Caco-2 (cell line): ENCODE measurements at regions not wholly inside any gene's neighbourhood (a gene's known extent, or its start where the extent isn't known, plus 50 kb on each side); places are given as distances from the start of the nearest gene placed in this dataset.

Source experiments
- BruUV-seq: library from RNA; stranded (reverse); fragments of 400-500 nt; replicated peaks from 2 replicates; lab custom pipeline; 2021; lab: Mats Ljungman, UMichigan
- CTCF ChIA-PET: fragments of 300-600 bp; sonication (Branson Sonifier 250); formaldehyde crosslinking; loops from one replicate; lab custom pipeline; 2022; ENCODE audit warnings: antibody characterized with exemption; lab: Charles Lee
- POLR2A ChIA-PET: fragments of 300-600 bp; sonication (Branson Sonifier 250); formaldehyde crosslinking; loops from one replicate; lab custom pipeline; 2022; ENCODE audit warnings: antibody characterized with exemption; lab: Charles Lee
- DNase-seq, 2 experiments: peaks; one replicate each; pipeline versions ENCODE4 v3.0.0 to v3.0.0-alpha.2; 2020 to 2022
- H3K27me3 ChIP-seq: replicated peaks from 2 replicates; pipeline ENCODE4 v1.6.0; 2011; ENCODE audit warnings: low read length; ENCODE audit not compliant: control insufficient read depth, insufficient read depth
- H3K36me3 ChIP-seq: 2 replicates; pipeline ENCODE4 v1.5.1; 2011; ENCODE audit warnings: low read length; ENCODE audit not compliant: control insufficient read depth, insufficient read depth
- H3K4me1 ChIP-seq: fragments of 250-450 bp; sonication (Bioruptor Pico); 2 replicates; pipeline ENCODE4 v1.5.1; 2020; ENCODE audit warnings: mild to moderate bottlenecking
- H3K4me3 ChIP-seq: 2 replicates; pipeline ENCODE4 v1.5.1; 2011; ENCODE audit warnings: low read depth, mild to moderate bottlenecking, control low read depth, low read length
- H3K9me3 ChIP-seq: fragments of 250-450 bp; sonication (Bioruptor Pico); 2 replicates; pipeline ENCODE4 v1.5.1; 2020; ENCODE audit warnings: mild to moderate bottlenecking, moderate library complexity
- H3K27ac Mint-ChIP-seq: one replicate; pipeline ENCODE4 v1.8.0; 2022; ENCODE audit warnings: mixed read lengths; ENCODE audit not compliant: unreplicated experiment
- H3K27me3 Mint-ChIP-seq: one replicate; pipeline ENCODE4 v1.8.0; 2022; ENCODE audit warnings: mixed read lengths; ENCODE audit not compliant: insufficient read depth, unreplicated experiment
- H3K36me3 Mint-ChIP-seq: one replicate; pipeline ENCODE4 v1.8.0; 2022; ENCODE audit warnings: mild to moderate bottlenecking, mixed read lengths; ENCODE audit not compliant: insufficient read depth, unreplicated experiment
- H3K4me1 Mint-ChIP-seq: one replicate; pipeline ENCODE4 v1.8.0; 2022; ENCODE audit warnings: low read depth, mixed read lengths; ENCODE audit not compliant: unreplicated experiment
- H3K4me3 Mint-ChIP-seq: one replicate; pipeline ENCODE4 v1.8.0; 2022; ENCODE audit warnings: mild to moderate bottlenecking, moderate library complexity, mixed read lengths; ENCODE audit not compliant: unreplicated experiment
- H3K9me3 Mint-ChIP-seq: one replicate; pipeline ENCODE4 v1.8.0; 2022; ENCODE audit warnings: mixed read lengths; ENCODE audit not compliant: unreplicated experiment
- intact Hi-C: fragments of 100-400 bp; cut with micrococcal nuclease; formaldehyde crosslinking; loops from one replicate; pipeline ENCODE4 v1.10.0; 2022; ENCODE audit not compliant: unreplicated experiment
- TF ChIP-seq, protein P1 (sequence below), 2 experiments: fragments of 200-600 bp in 1 of 2; IDR thresholded peaks; 1 replicate in 1 of 2; 2 replicates in 1 of 2; pipeline versions ENCODE4 v1.5.1 to v1.8.0; 2011 to 2022; ENCODE audit warnings: antibody characterized with exemption in 1 of 2, control low read depth in 1 of 2, inconsistent platforms in 1 of 2, low read depth in 1 of 2, low read length in 1 of 2, mild to moderate bottlenecking in 1 of 2, moderate library complexity in 1 of 2; ENCODE audit not compliant: insufficient read depth in 1 of 2, severe bottlenecking in 1 of 2, unreplicated experiment in 1 of 2

GRCh38 chr9:26675035-26675434 is 217.6 kb downstream of the CAAP1 start:
- no peaks in the 10 kb centered on the region for H3K4me1 Mint-ChIP-seq
- ChIA-PET POLR2A (no interaction called here), CTCF (no interaction called here)
- H3K9me3 Mint-ChIP-seq: no peaks in the 10 kb centered on the region
- no peaks in the 10 kb centered on the region for H3K36me3 Mint-ChIP-seq
- Histone ChIP-seq H3K4me1 (no peaks in the 10 kb centered on the region), H3K27me3 (no peaks in the 10 kb centered on the region), H3K9me3 (no peaks in the 10 kb centered on the region), H3K36me3 (no peaks in the 10 kb centered on the region), H3K4me3 (no peak overlapping the region)
- intact Hi-C loops: no loop called here
- no TSS peak for BruUV-seq
- no peak overlapping the region for H3K27ac Mint-ChIP-seq
- no peak overlapping the region for H3K4me3 Mint-ChIP-seq
- DNase-seq: no peak
- H3K27me3 Mint-ChIP-seq: no peaks in the 10 kb centered on the region
- TF ChIP-seq, protein P1, sequence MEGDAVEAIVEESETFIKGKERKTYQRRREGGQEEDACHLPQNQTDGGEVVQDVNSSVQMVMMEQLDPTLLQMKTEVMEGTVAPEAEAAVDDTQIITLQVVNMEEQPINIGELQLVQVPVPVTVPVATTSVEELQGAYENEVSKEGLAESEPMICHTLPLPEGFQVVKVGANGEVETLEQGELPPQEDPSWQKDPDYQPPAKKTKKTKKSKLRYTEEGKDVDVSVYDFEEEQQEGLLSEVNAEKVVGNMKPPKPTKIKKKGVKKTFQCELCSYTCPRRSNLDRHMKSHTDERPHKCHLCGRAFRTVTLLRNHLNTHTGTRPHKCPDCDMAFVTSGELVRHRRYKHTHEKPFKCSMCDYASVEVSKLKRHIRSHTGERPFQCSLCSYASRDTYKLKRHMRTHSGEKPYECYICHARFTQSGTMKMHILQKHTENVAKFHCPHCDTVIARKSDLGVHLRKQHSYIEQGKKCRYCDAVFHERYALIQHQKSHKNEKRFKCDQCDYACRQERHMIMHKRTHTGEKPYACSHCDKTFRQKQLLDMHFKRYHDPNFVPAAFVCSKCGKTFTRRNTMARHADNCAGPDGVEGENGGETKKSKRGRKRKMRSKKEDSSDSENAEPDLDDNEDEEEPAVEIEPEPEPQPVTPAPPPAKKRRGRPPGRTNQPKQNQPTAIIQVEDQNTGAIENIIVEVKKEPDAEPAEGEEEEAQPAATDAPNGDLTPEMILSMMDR (IDR thresholded peaks at IDR 0.05; ENCODE audit: insufficient read depth in 1 of 2, low read depth in 1 of 2, low read length in 1 of 2, severe bottlenecking in 1 of 2, unreplicated experiment in 1 of 2): no peak

DNA sequence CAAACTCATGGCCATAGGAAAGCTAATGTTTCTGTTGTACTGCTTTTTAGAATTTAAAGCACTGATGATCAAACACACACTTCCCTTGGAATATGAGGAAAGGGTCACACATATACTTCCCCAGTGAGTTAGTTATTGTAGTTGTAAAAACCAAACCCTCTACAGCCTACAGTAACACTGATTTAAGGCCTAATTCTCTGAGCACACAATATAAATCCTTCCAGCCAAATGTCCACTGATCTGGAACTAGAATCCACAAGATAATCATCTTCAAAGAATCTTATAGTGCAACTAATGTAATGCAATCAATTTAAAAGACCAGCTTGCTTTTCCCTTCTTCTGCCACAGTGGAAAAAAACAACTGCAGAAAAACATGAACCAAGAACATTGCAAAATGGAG is 219.3 kb downstream of the CAAP1 start:
- no TSS peak for BruUV-seq
- no peak overlapping the region for H3K4me3 Mint-ChIP-seq
- TF ChIP-seq, protein P1 (IDR thresholded peaks at IDR 0.05; ENCODE audit: insufficient read depth in 1 of 2, low read depth in 1 of 2, low read length in 1 of 2, severe bottlenecking in 1 of 2, unreplicated experiment in 1 of 2): no peak
- Histone ChIP-seq H3K4me1 (no peaks in the 10 kb centered on the region), H3K9me3 (no peaks in the 10 kb centered on the region), H3K4me3 (no peak overlapping the region), H3K27me3 (no peaks in the 10 kb centered on the region), H3K36me3 (no peaks in the 10 kb centered on the region)
- POLR2A ChIA-PET: no interaction called here
- no peak overlapping the region for H3K27ac Mint-ChIP-seq
- intact Hi-C loops: no loop called here
- DNase-seq: no peak
- no peaks in the 10 kb centered on the region for H3K27me3 Mint-ChIP-seq
- no peaks in the 10 kb centered on the region for H3K4me1 Mint-ChIP-seq
- H3K9me3 Mint-ChIP-seq: no peaks in the 10 kb centered on the region
- CTCF ChIA-PET: no interaction called here
- H3K36me3 Mint-ChIP-seq: no peaks in the 10 kb centered on the region

GRCh38 chr9:26669701-26670670 is 222.6 kb downstream of the CAAP1 start:
- Mint-ChIP-seq H3K9me3 (no peaks in the 10 kb centered on the region), H3K27me3 (no peaks in the 10 kb centered on the region), H3K4me3 (no peak overlapping the region), H3K27ac (no peak overlapping the region), H3K4me1 (no peaks in the 10 kb centered on the region), H3K36me3 (no peaks in the 10 kb centered on the region)
- ChIA-PET POLR2A (no interaction called here), CTCF (no interaction called here)
- H3K4me3 ChIP-seq: no peak overlapping the region
- intact Hi-C loops: no loop called here
- H3K4me1 ChIP-seq: no peaks in the 10 kb centered on the region
- TF ChIP-seq, protein P1 (IDR thresholded peaks at IDR 0.05; ENCODE audit: insufficient read depth in 1 of 2, low read depth in 1 of 2, low read length in 1 of 2, severe bottlenecking in 1 of 2, unreplicated experiment in 1 of 2): no peak
- H3K27me3 ChIP-seq: no peaks in the 10 kb centered on the region
- H3K36me3 ChIP-seq: no peaks in the 10 kb centered on the region
- H3K9me3 ChIP-seq: no peaks in the 10 kb centered on the region
- no TSS peak for BruUV-seq
- DNase-seq: no peak
